Fibroblast of lung (primary cell): ENCODE measurements at regions not wholly inside any gene's neighbourhood (a gene's known extent, or its start where the extent isn't known, plus 50 kb on each side); places are given as distances from the start of the nearest gene placed in this dataset.

Experiments used
- DNase-seq, 2 donors: peaks; one replicate each; pipeline versions ENCODE4 v3.0.0 to v3.0.0-alpha.2; 2010; ENCODE audit warnings: low read depth in 2 of 2
- H2AFZ ChIP-seq: 2 replicates; pipeline ENCODE4 v1.5.1; 2012; ENCODE audit warnings: low read length, control low read depth, inconsistent platforms
- H3K27ac ChIP-seq: 2 replicates; pipeline ENCODE4 v1.5.1; 2011; ENCODE audit warnings: low read length, control low read depth; ENCODE audit not compliant: insufficient read depth
- H3K27me3 ChIP-seq: 2 replicates; pipeline ENCODE4 v1.5.1; 2011; ENCODE audit warnings: mild to moderate bottlenecking, low read length; ENCODE audit not compliant: control insufficient read depth, insufficient read depth
- H3K36me3 ChIP-seq: 2 replicates; pipeline ENCODE4 v1.5.1; 2011; ENCODE audit warnings: low read length; ENCODE audit not compliant: control insufficient read depth, insufficient read depth
- H3K4me1 ChIP-seq: 2 replicates; pipeline ENCODE4 v1.5.1; 2011; ENCODE audit warnings: low read length; ENCODE audit not compliant: control insufficient read depth, insufficient read depth; ENCODE audit errors: extremely low read depth
- H3K4me2 ChIP-seq: 2 replicates; pipeline ENCODE4 v1.5.1; 2011; ENCODE audit warnings: low read length, control low read depth; ENCODE audit not compliant: insufficient read depth; ENCODE audit errors: extremely low read depth
- H3K4me3 ChIP-seq, 4 experiments: fragments of 200-600 bp in 1 of 4; sonication (generic) in 1 of 4; replicated peaks in 1 of 4; 2 replicates each; pipeline ENCODE4 v1.5.1; 2011 to 2016; ENCODE audit warnings: low read length in 4 of 4, low read depth in 3 of 4, mild to moderate bottlenecking in 3 of 4, control low read depth in 2 of 4, inconsistent platforms in 1 of 4, mixed read lengths in 1 of 4; ENCODE audit not compliant: insufficient read depth in 1 of 4; ENCODE audit errors: control extremely low read depth in 1 of 4
- H3K79me2 ChIP-seq: 2 replicates; pipeline ENCODE4 v1.5.1; 2012; ENCODE audit warnings: mild to moderate bottlenecking, low read length, inconsistent platforms; ENCODE audit not compliant: control insufficient read depth, insufficient read depth
- H3K9ac ChIP-seq: 2 replicates; pipeline ENCODE4 v1.5.1; 2011; ENCODE audit warnings: mild to moderate bottlenecking, low read length, control low read depth; ENCODE audit not compliant: insufficient read depth
- H3K9me3 ChIP-seq: 2 replicates; pipeline ENCODE4 v1.5.1; 2012; ENCODE audit warnings: low read depth, low read length; ENCODE audit not compliant: control insufficient read depth, insufficient read depth
- H4K20me1 ChIP-seq: 2 replicates; pipeline ENCODE4 v1.5.1; 2011; ENCODE audit warnings: low read length; ENCODE audit not compliant: control insufficient read depth, insufficient read depth; ENCODE audit errors: extremely low read depth
- EZH2 ChIP-seq: IDR thresholded peaks from 2 replicates; pipeline ENCODE4 v1.5.1; 2012; ENCODE audit warnings: low read length, control low read depth, mild to moderate bottlenecking; ENCODE audit errors: missing control alignments
- TF ChIP-seq, protein P1 (sequence below), 2 donors: IDR thresholded peaks in 1 of 2; conservative IDR thresholded peaks in 1 of 2; 1 replicate in 1 of 2; 2 replicates in 1 of 2; pipeline ENCODE4 v1.5.1; 2011 to 2012; ENCODE audit warnings: low read length in 2 of 2, control low read depth in 1 of 2, inconsistent platforms in 1 of 2, low read depth in 1 of 2, mild to moderate bottlenecking in 1 of 2

DNA sequence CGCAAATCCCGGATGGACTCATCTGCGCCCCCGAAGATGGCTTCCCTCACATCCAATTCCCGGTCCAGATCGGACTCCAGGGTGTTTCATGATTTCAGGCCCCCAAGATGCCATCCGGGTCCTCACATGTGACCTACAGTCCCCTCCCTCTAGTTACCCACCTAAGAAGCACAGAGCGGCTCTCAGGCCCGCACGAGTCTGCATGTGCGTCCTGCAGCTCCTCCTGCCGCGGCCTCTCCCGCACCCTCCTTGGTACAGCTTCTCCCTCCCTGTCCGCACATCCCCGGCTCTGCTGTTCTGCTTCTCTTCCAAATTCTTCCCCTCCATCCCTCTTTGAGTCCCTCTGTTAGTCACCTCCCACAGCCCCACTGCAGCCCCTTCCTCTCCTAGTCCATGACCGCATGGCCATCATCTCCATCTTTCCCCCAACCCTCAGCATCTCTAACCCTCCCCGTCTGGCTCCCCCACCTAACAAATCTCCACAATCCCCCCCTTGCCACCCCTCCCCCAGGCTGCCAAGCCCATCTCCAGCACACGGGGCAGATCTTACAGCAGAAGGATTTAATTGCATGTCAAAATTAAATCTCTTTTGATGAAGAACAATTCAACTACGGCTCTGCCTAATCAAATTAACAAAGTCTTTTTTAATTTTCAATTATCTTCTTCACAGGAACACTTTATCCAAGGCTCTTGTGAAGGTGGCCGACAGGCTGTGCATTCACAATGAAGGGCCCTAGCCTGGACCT, 231.0 kb downstream of the RBFOX3 start:
- no peaks in the 10 kb centered on the region for H3K27me3 ChIP-seq
- H3K9me3 ChIP-seq: no peaks in the 10 kb centered on the region

DNA sequence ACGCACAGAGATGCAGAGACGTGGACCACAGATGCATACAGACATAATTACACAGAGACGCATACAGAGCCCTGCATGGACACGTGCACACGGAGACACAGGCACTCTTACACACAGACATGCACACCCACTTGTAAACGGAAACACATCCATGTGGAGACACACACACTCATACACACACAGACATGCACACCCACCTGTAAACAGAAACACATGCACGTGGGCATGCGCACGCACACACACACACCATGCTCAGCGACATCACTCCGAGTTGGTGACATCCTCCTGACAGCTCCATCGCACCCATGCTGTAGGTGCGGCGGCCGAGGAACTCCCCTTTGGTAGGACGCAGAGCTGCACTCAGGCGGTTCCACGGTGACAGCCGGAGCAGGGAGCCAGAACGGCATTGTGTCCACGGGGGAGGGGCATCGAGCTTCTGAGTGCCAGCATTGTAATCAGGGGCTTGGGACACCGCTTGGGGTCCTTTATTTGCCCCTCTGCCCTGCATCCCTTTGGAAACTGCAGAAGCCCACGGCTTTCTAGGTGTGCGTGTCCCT, 233.5 kb downstream of the RBFOX3 start:
- Histone ChIP-seq H3K27me3 (no peaks in the 10 kb centered on the region), H3K4me2 (no peak overlapping the region), H3K36me3 (no peaks in the 10 kb centered on the region), H3K9me3 (no peaks in the 10 kb centered on the region), H3K27ac (no peak overlapping the region), H2AFZ (no peak overlapping the region), H3K4me1 (no peaks in the 10 kb centered on the region), H4K20me1 (no peaks in the 10 kb centered on the region), H3K79me2 (no peaks in the 10 kb centered on the region), H3K9ac (no peak overlapping the region), H3K4me3 (no peak overlapping the region)
- TF ChIP-seq, protein P1, sequence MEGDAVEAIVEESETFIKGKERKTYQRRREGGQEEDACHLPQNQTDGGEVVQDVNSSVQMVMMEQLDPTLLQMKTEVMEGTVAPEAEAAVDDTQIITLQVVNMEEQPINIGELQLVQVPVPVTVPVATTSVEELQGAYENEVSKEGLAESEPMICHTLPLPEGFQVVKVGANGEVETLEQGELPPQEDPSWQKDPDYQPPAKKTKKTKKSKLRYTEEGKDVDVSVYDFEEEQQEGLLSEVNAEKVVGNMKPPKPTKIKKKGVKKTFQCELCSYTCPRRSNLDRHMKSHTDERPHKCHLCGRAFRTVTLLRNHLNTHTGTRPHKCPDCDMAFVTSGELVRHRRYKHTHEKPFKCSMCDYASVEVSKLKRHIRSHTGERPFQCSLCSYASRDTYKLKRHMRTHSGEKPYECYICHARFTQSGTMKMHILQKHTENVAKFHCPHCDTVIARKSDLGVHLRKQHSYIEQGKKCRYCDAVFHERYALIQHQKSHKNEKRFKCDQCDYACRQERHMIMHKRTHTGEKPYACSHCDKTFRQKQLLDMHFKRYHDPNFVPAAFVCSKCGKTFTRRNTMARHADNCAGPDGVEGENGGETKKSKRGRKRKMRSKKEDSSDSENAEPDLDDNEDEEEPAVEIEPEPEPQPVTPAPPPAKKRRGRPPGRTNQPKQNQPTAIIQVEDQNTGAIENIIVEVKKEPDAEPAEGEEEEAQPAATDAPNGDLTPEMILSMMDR (conservative IDR thresholded peaks at IDR 0.05 in 1 of 2, IDR thresholded peaks at IDR 0.05 in 1 of 2; ENCODE audit: low read depth in 1 of 2, low read length in 2 of 2): no peak
- no peak for TF ChIP-seq EZH2
- no peak for DNase-seq

More for the DNA sequence above, 231.0 kb downstream of the RBFOX3 start:
- no peak overlapping the region for H3K4me2 ChIP-seq
- H3K4me1 ChIP-seq: no peaks in the 10 kb centered on the region
- no peak for DNase-seq
- no peaks in the 10 kb centered on the region for H4K20me1 ChIP-seq
- H2AFZ ChIP-seq: no peak overlapping the region
- H3K9ac ChIP-seq: no peak overlapping the region
- H3K4me3 ChIP-seq: no peak overlapping the region
- no peaks in the 10 kb centered on the region for H3K79me2 ChIP-seq
- no peak overlapping the region for H3K27ac ChIP-seq
- no peaks in the 10 kb centered on the region for H3K36me3 ChIP-seq
- TF ChIP-seq, protein P1 (conservative IDR thresholded peaks at IDR 0.05 in 1 of 2, IDR thresholded peaks at IDR 0.05 in 1 of 2; ENCODE audit: low read depth in 1 of 2, low read length in 2 of 2): no peak
- TF ChIP-seq EZH2: no peak

DNA sequence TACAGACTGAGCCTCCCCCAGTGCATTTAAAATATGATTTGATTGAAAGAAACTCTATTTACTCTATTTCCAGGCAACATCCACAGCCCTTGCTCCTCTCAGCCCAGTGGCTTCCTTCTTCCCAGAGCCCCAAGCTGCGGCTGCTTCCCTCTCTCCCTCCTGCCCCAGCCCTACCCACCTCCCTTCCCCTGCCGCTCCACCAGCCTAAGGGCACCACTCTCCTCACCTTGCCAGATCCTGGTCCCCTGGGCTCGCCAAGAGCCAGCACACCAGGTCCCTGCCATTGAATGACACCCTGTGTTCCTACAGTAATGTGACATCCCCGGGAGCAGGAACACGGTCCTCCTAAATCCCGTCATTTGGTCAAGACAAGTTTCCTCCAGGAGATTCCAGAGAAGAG, 236.0 kb downstream of the RBFOX3 start:
- DNase-seq: no peak
- H3K79me2 ChIP-seq: no peaks in the 10 kb centered on the region
- no peaks in the 10 kb centered on the region for H3K27me3 ChIP-seq
- H2AFZ ChIP-seq: no peak overlapping the region
- H3K4me2 ChIP-seq: no peak overlapping the region
- H4K20me1 ChIP-seq: no peaks in the 10 kb centered on the region
- no peaks in the 10 kb centered on the region for H3K36me3 ChIP-seq
- H3K4me1 ChIP-seq: no peaks in the 10 kb centered on the region
- H3K27ac ChIP-seq: no peak overlapping the region
- H3K9me3 ChIP-seq: no peaks in the 10 kb centered on the region
- no peak for TF ChIP-seq EZH2
- TF ChIP-seq, protein P1 (conservative IDR thresholded peaks at IDR 0.05 in 1 of 2, IDR thresholded peaks at IDR 0.05 in 1 of 2; ENCODE audit: low read depth in 1 of 2, low read length in 2 of 2): no peak
- H3K4me3 ChIP-seq: no peak overlapping the region
- H3K9ac ChIP-seq: no peak overlapping the region
